NCI-H1048 (cell line): ENCODE measurements at regions not wholly inside any gene's neighbourhood (a gene's known extent, or its start where the extent isn't known, plus 50 kb on each side); places are given as distances from the start of the nearest gene placed in this dataset.
A peak's percentile ranks its signal among the peaks of the same experiment; 100 is the strongest.

Experiments used
- DNase-seq: peaks from one replicate; lab custom pipeline; 2025; lab: John Stamatoyannopoulos, UW

DNA sequence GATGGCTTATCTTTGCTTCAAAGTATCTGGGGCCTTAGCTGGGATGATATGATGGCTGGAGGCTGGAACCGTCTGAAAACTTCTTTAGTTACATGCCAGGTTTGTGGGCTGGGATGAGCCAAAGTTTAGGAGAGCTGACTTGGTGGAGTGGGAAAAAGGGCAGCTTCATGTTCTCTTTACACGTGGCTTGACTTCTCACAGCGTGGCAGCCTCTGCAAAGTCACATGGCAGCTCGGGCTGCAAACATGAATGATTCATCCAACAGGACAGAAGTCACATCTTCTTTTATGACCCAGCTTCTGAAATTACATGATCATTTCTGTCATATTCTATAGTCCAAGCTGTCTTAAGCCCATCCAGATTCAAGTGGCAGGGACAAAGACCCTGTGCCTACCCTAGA is 176.0 kb downstream of the OLFM4 start:
- no peak for DNase-seq

GRCh38 chr13:53206455-53206854 is 177.8 kb downstream of the OLFM4 start:
- no peak for DNase-seq

DNA sequence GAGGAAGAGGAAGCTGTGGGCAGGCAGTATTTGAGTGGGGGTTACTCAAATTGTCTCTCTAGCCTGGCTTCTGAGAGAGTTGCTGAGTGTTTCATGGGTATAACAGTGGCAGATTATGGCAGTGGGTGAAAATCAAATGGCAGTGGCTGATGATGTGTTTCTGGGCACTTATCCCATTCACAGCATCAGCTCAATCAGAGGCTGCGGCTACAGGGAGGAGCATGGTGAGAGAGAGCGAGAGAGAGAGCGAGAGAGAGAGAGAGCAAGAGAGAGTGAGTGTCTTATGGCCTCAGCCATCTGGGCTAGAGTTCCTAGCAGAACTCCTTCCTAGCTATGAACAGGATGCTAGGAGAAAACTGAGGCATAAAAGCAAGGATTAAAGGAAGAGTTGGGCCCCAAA is 178.9 kb downstream of the OLFM4 start:
- DNase-seq = no peak

GRCh38 chr13:53214433-53214832 is 185.8 kb downstream of the OLFM4 start:
- no peak for DNase-seq

DNA sequence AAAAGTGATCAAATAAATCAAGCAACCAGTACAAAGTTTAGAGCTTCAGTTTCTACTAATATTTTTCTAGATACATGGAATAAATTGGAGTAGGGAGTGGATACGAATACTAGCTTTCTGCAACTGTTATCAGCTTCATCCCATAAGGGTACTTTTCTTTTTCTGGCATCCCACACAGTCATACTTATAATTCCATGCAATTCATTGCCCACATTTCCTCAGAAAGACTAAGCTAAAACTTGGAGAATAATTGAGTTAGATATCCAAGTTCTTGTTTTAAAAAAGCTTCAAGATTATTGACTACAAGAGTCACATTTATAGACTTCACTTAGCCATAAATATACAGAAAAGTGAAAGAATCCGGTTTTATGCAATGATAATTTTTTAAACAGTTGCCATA is 186.9 kb downstream of the OLFM4 start:
- no peak for DNase-seq

DNA sequence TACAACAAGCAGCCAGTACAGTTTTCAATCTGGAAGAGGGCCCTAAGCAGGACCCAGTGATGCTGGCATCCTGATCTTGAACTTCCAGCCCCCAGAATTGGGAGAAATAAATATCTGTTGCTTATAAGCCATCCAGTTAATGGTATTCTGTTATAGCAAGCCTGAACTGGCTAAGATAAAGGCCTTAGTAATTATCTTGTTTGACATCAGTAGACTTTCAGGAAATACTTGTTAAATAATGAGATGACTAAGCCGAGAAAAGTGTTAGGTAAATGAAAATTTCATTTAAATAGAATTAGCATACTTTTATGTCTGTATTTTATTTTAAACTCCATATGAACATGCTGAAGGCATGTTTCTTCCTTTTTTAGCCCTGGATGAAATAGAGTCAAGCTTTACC is 188.2 kb downstream of the OLFM4 start:
- DNase-seq = no peak

- no peak for DNase-seq
Measured at GRCh38 chr13:53217194-53217593, 188.6 kb downstream of the OLFM4 start.

- no peak for DNase-seq
Measured at GRCh38 chr13:53220038-53220437, 191.4 kb downstream of the OLFM4 start.

- DNase-seq = no peak
Measured at GRCh38 chr13:53237696-53238095, 209.1 kb downstream of the OLFM4 start.

GRCh38 chr13:53238261-53238660 is 209.6 kb downstream of the OLFM4 start:
- no peak for DNase-seq

DNA sequence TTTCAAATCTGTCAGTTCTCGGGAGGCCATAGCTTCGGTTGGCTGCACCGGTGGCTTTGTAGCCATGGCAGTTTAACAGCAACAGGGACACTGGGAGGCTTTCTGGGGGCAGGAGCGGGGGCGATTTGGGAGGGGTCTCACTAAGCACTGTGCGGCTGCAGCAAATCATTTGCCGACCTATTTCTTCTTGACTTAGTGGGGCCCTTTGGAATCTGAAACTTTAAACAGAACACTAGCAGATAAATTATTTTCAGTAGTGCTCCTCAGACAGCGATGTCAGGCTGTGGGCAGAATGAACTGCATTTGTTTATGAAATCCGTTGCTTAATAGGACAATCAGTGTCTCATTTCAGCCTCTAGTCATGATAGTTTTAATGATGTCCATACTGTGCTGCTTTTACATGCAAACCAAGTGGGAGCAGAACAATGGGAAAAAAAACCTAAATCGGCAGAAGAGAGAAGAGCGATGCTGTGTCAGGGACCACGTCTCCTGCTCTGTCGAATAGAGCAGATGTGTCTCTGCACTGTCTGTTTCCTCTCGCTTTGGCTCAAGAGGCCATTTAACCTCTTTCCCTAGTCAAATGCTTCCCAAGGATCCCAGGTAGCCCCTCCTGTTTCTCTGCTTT is 211.9 kb downstream of the OLFM4 start:
- no peak for DNase-seq

- no peak for DNase-seq
Measured at GRCh38 chr13:53241891-53242348, 213.3 kb downstream of the OLFM4 start.

- no peak for DNase-seq
Measured at GRCh38 chr13:53249236-53249635, 220.6 kb downstream of the OLFM4 start.

GRCh38 chr13:53250272-53250875 is 221.8 kb downstream of the OLFM4 start:
- DNase-seq = peak; percentile 27

DNA sequence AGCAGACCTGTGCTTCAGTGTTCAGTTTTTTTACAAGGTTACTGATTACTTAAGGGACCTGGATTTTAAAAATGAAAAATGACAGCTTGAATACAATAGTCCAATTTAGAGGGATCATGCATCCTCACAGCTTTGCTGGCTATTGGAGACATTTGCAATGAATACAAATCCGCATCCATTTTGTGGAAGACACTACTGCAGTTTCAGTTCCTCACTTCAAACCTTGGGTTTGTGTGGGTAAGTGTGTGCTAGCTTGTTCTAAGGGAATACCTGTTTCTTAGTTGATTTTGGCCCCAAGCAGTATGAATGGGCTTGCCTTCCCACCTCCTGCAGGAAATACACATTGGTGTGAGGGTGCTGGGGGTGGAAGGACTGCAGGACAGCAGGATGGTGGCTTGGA is 222.4 kb downstream of the OLFM4 start:
- DNase-seq = no peak

DNA sequence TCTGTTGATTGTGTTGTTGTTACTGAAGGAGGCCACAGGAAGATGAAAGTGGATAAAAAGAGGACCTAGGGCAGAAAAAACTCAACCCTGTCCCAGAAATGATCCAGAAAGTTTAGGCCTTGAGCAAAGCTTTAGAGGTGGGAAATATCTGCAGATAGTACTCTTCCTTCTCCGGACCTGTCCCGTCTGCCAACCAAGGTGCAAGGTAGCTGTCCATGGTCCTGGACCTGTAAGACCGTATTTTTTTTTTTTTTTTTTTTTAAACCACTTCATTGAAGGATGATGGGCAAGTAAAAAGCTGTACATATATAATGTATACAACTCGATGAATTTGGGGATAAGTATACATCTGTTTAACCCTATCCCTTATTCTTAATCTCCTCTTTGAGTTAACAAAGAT is 225.9 kb downstream of the OLFM4 start:
- DNase-seq = no peak

- no peak for DNase-seq
Measured at GRCh38 chr13:53255795-53256194, 227.2 kb downstream of the OLFM4 start.

GRCh38 chr13:53260594-53260993 is 232.0 kb downstream of the OLFM4 start:
- no peak for DNase-seq

GRCh38 chr13:53264751-53265385 is 236.3 kb downstream of the OLFM4 start:
- no peak for DNase-seq

DNA sequence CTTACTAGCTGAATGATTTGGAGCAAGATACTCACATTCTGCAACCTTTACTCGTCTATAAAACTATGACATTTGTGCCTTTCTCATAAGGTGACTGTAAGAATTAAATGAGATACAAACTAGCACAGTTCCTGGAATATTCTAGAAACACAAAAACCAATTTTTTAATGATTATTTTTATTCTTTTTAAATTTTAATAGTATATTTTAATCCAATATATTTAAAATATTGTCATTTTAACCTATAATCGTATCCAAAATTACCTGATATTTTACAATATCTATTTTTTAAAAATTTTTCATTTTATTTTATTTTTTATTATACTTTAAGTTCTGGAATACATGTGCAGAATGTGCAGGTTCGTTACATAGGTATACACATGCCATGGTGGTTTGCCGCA is 238.1 kb downstream of the OLFM4 start:
- DNase-seq = no peak

DNA sequence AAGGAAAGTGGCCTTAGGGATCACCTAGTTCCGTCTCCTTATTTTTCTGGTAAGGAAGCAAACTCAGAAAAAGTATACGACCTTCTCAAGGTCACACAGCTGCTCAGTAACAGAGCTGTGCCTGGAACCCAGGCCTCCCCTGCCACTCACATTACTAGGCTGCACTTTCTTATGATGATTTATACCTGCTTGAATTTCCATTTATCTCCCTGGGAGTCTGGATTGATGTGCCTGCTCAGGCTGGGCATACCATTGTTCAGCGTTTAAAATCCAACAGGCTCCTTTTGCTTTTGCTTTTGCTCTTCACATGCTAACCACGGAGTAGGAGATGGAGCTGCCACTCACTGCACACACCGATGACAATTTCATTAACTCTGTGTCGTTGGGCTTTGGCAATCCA is 241.0 kb downstream of the OLFM4 start:
- no peak for DNase-seq

DNA sequence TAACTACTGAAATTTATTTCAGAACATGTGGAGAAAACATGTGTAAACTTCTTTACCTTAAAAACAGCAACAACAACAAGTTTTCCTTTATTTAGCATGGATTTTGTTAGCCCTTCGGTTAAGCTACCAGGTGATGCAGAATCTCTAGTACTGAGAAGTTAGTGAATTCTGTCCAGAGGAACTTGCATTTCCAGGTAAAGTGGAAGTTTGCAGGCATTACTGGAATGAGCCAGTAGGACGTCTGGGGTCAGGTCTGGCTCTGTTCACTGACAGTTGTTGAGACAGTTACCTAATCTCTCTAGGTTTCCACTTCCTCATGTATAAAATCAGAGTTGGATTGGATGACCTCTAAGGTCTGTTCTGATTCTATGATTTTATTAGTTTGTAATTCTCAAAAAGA is 244.3 kb downstream of the OLFM4 start:
- no peak for DNase-seq

DNA sequence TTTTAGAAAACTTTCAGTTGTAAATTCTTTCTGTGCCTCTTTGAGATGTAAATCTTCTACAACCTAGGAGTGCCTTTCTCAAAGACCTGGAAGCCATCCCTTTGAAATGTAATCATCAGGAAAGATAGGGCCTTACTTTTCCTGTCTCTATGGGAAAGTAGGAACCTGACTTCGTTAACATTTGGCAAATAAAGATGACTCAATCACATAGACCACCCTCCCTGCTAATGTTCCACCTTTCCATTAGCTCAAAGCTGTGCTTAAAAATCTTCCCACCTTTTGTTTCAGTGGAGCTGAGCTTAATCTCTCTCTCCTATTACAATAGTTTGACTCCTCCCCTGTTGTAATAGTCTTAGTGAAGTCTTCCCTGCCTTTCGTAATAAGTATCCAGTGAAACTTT is 247.7 kb downstream of the OLFM4 start:
- no peak for DNase-seq

GRCh38 chr13:53281677-53282076 is 253.1 kb downstream of the OLFM4 start:
- no peak for DNase-seq
